Glutamatergic neuron (in vitro differentiated cells): ENCODE measurements at regions not wholly inside any gene's neighbourhood (a gene's known extent, or its start where the extent isn't known, plus 50 kb on each side); places are given as distances from the start of the nearest gene placed in this dataset.

ENCODE experiments used
- DNase-seq: peaks from one replicate; pipeline ENCODE4 v3.0.0; 2022
- H3K27ac Mint-ChIP-seq: one replicate; pipeline ENCODE4 v1.8.0; 2020; ENCODE audit warnings: mild to moderate bottlenecking, mixed read lengths, inconsistent platforms; ENCODE audit not compliant: unreplicated experiment
- H3K27me3 Mint-ChIP-seq: one replicate; pipeline ENCODE4 v1.8.0; 2020; ENCODE audit warnings: mild to moderate bottlenecking, moderate library complexity, mixed read lengths, inconsistent platforms; ENCODE audit not compliant: unreplicated experiment
- H3K36me3 Mint-ChIP-seq: one replicate; pipeline ENCODE4 v1.8.0; 2020; ENCODE audit warnings: mild to moderate bottlenecking, mixed read lengths, inconsistent platforms; ENCODE audit not compliant: unreplicated experiment
- H3K4me1 Mint-ChIP-seq: one replicate; pipeline ENCODE4 v1.8.0; 2020; ENCODE audit warnings: mild to moderate bottlenecking, low read depth, mixed read lengths, inconsistent platforms; ENCODE audit not compliant: unreplicated experiment
- H3K4me3 Mint-ChIP-seq: one replicate; pipeline ENCODE4 v1.8.0; 2020; ENCODE audit warnings: mild to moderate bottlenecking, mixed read lengths, inconsistent platforms; ENCODE audit not compliant: unreplicated experiment
- H3K9me3 Mint-ChIP-seq: one replicate; pipeline ENCODE4 v1.8.0; 2020; ENCODE audit warnings: mild to moderate bottlenecking, moderate library complexity, mixed read lengths, inconsistent platforms; ENCODE audit not compliant: unreplicated experiment
- CTCF ChIP-seq: fragments of 200-600 bp; sonication (generic); IDR thresholded peaks from one replicate; pipeline ENCODE4 v1.5.0; 2021; ENCODE audit not compliant: partially characterized antibody, unreplicated experiment

GRCh38 chr5:160935776-160936175 lies 83.8 kb upstream of the ATP10B start:
- no peak overlapping the region for H3K27ac Mint-ChIP-seq
- TF ChIP-seq CTCF: no peak
- H3K4me1 Mint-ChIP-seq: no peaks in the 10 kb centered on the region
- DNase-seq: no peak
- no peak overlapping the region for H3K4me3 Mint-ChIP-seq
- H3K9me3 Mint-ChIP-seq: peaks cover 3% of the 10 kb centered on the region
- H3K36me3 Mint-ChIP-seq: no peaks in the 10 kb centered on the region
- no peaks in the 10 kb centered on the region for H3K27me3 Mint-ChIP-seq

- Mint-ChIP-seq H3K36me3 (no peaks in the 10 kb centered on the region), H3K27ac (no peak overlapping the region), H3K4me3 (no peak overlapping the region), H3K4me1 (no peaks in the 10 kb centered on the region), H3K27me3 (no peaks in the 10 kb centered on the region), H3K9me3 (peaks cover 3% of the 10 kb centered on the region)
- TF ChIP-seq CTCF: no peak
- no peak for DNase-seq
These were observed 79.3 kb upstream of the ATP10B start for GRCh38 chr5:160931283-160931682.

GRCh38 chr5:160930406-160930805 lies 78.4 kb upstream of the ATP10B start:
- no peak overlapping the region for H3K4me3 Mint-ChIP-seq
- no peak for DNase-seq
- H3K9me3 Mint-ChIP-seq: peaks cover 3% of the 10 kb centered on the region
- no peak overlapping the region for H3K27ac Mint-ChIP-seq
- no peaks in the 10 kb centered on the region for H3K36me3 Mint-ChIP-seq
- no peak for TF ChIP-seq CTCF
- H3K4me1 Mint-ChIP-seq: no peaks in the 10 kb centered on the region
- no peaks in the 10 kb centered on the region for H3K27me3 Mint-ChIP-seq

GRCh38 chr5:160929906-160930305 lies 77.9 kb upstream of the ATP10B start:
- no peak for DNase-seq
- no peaks in the 10 kb centered on the region for H3K4me1 Mint-ChIP-seq
- no peak overlapping the region for H3K4me3 Mint-ChIP-seq
- no peak for TF ChIP-seq CTCF
- H3K27me3 Mint-ChIP-seq: no peaks in the 10 kb centered on the region
- peaks cover 3% of the 10 kb centered on the region for H3K9me3 Mint-ChIP-seq
- H3K36me3 Mint-ChIP-seq: no peaks in the 10 kb centered on the region
- H3K27ac Mint-ChIP-seq: no peak overlapping the region

GRCh38 chr5:160929360-160929759 lies 77.3 kb upstream of the ATP10B start:
- no peaks in the 10 kb centered on the region for H3K36me3 Mint-ChIP-seq
- no peak overlapping the region for H3K4me3 Mint-ChIP-seq
- DNase-seq: no peak
- TF ChIP-seq CTCF: no peak
- no peak overlapping the region for H3K27ac Mint-ChIP-seq
- H3K4me1 Mint-ChIP-seq: no peaks in the 10 kb centered on the region
- H3K9me3 Mint-ChIP-seq: peaks cover 2% of the 10 kb centered on the region
- no peaks in the 10 kb centered on the region for H3K27me3 Mint-ChIP-seq
